Daoy (cell line): ENCODE measurements at regions not wholly inside any gene's neighbourhood (a gene's known extent, or its start where the extent isn't known, plus 50 kb on each side); places are given as distances from the start of the nearest gene placed in this dataset.

Experiments
- DNase-seq: peaks from one replicate; pipeline ENCODE4 v3.0.0-alpha.2; 2015; ENCODE audit warnings: low read depth

GRCh38 chr1:98203466-98203865, 282.6 kb upstream of the DPYD start:
- DNase-seq: peak; percentile 29

- DNase-seq: peak; percentile 54
Observed at GRCh38 chr1:98201666-98202081, 280.8 kb upstream of the DPYD start.

GRCh38 chr1:98197356-98197755, 276.5 kb upstream of the DPYD start:
- no peak for DNase-seq

GRCh38 chr1:98196012-98196411, 275.2 kb upstream of the DPYD start:
- no peak for DNase-seq

- no peak for DNase-seq
Observed at GRCh38 chr1:98188774-98189173, 267.9 kb upstream of the DPYD start.

- DNase-seq: no peak
Observed at GRCh38 chr1:98184856-98185255, 264.0 kb upstream of the DPYD start.

GRCh38 chr1:98181036-98181764, 260.4 kb upstream of the DPYD start:
- no peak for DNase-seq

- DNase-seq: no peak
Observed at GRCh38 chr1:98179151-98179773, 258.4 kb upstream of the DPYD start.

GRCh38 chr1:98177751-98178150, 256.9 kb upstream of the DPYD start:
- DNase-seq: no peak

- no peak for DNase-seq
Observed at GRCh38 chr1:98176936-98177335, 256.1 kb upstream of the DPYD start.

- DNase-seq: no peak
Observed at GRCh38 chr1:98176414-98176813, 255.6 kb upstream of the DPYD start.

- DNase-seq: peak; percentile 14
Observed at GRCh38 chr1:98172578-98172977, 251.7 kb upstream of the DPYD start.

- DNase-seq: no peak
Observed at GRCh38 chr1:98172022-98172421, 251.2 kb upstream of the DPYD start.

GRCh38 chr1:98164509-98164908, 243.7 kb upstream of the DPYD start:
- DNase-seq: no peak

- DNase-seq: no peak
Observed at GRCh38 chr1:98157524-98158313, 236.9 kb upstream of the DPYD start.

GRCh38 chr1:98147280-98147679, 226.4 kb upstream of the DPYD start:
- DNase-seq: no peak

GRCh38 chr1:98145655-98146054, 224.8 kb upstream of the DPYD start:
- DNase-seq: no peak

GRCh38 chr1:98143403-98143802, 222.6 kb upstream of the DPYD start:
- DNase-seq: peak; percentile 14

GRCh38 chr1:98133131-98133530, 212.3 kb upstream of the DPYD start:
- no peak for DNase-seq

GRCh38 chr1:98130408-98130807, 209.6 kb upstream of the DPYD start:
- DNase-seq: no peak

GRCh38 chr1:98129491-98129890, 208.7 kb upstream of the DPYD start:
- DNase-seq: no peak

GRCh38 chr1:98126740-98127139, 205.9 kb upstream of the DPYD start:
- DNase-seq: no peak

- no peak for DNase-seq
Observed at GRCh38 chr1:98121646-98122045, 200.8 kb upstream of the DPYD start.
